ENCODE measurements at regions not wholly inside any gene's neighbourhood (a gene's known extent, or its start where the extent isn't known, plus 50 kb on each side); places are given as distances from the start of the nearest gene placed in this dataset.
"Not testable (repeated sequence)": the region's sequence is repeated elsewhere in the genome, so short reads cannot be mapped to it uniquely, and the experiment has no call there.

DNA sequence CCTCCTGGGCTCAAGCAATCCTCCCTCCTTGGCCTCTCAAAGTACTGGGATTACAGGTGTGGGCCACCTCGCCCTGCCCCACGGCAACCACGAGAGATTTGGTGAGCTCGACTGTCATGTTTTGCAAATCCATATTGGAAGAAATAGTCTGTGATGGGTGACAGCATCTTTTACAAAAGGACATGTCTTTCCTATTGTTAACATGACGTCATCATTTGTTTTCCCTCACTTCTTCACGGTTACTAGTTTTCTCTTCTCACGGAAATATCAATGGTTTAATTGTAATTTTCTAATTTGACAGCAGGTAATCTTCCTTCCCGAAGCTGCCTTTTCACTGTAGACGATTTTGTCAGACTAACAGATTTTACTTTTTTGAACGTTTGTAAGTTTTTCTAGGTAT is 110.8 kb upstream of the GREM2 start:
- Mint-ChIP-seq H3K4me1 (ENCODE audit: low read depth) (no peaks in the 10 kb centered on the region), H3K27ac (no peak overlapping the region), H3K4me3 (no peak overlapping the region), H3K27me3 (ENCODE audit: low read depth) (no peaks in the 10 kb centered on the region), H3K9me3 (ENCODE audit: insufficient read depth) (no peaks in the 10 kb centered on the region), H3K36me3 (ENCODE audit: low read depth) (no peaks in the 10 kb centered on the region)
- CTCF ChIA-PET, result no interaction called here
- POLR2A ChIA-PET, result no interaction called here
- no peak for ATAC-seq
- no peak for DNase-seq

DNA sequence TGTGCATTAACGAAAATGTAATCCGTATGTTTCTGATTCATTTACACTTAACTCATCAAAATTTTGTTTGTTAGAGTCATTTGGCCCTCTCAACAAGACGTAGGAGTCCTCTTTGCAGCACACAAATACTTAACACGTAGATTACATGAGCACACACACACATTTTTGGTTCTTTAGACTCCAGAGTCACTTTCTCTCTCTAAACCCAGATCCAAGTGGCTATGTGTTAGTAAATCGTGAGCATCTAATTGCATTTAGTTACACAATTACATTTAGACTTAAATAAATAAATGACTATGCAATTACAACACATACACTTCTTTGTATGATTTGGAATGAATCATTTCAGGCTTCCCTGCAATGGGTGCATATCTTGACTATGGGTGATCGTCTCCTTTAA is 109.0 kb upstream of the GREM2 start:
- Mint-ChIP-seq H3K4me3 (no peak overlapping the region), H3K27me3 (ENCODE audit: low read depth) (no peaks in the 10 kb centered on the region), H3K9me3 (ENCODE audit: insufficient read depth) (no peaks in the 10 kb centered on the region), H3K36me3 (ENCODE audit: low read depth) (no peaks in the 10 kb centered on the region), H3K27ac (no peak overlapping the region), H3K4me1 (ENCODE audit: low read depth) (no peaks in the 10 kb centered on the region)
- POLR2A ChIA-PET, result no interaction called here
- ATAC-seq, result no peak
- DNase-seq, result no peak
- CTCF ChIA-PET, result no interaction called here

DNA sequence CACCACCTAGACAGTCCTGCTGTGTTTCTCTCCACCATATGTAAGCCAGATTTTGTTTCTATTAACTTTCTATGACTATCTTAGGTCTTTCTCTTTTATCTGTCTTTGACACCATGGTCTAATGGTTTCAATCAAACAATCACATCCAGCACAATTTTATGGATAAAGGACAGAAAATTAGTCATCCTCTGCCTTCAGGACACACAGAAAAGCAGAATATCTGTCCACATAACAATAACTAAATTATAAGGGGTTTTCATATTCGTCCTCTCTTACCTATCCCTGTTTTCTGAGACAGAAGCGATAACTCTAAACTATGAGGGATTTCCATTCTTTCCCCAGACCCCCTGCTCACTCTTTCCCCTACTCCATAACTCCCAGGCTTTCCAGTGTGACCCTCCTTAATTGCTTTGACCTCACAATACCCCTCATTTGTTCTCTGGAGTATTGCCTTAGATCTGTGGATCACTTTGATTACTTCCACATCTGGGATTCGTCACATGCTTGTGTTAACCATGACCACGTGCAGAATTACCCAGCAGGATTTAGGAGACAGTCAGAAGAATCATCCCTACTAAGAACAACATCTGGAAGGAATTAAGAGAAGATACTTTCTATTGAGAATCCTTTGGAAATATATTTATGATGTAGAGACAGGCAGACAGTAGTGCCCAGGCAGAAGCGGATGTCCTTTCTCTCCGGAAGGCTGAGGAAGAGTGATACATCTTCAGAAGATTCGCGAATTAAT is 108.2 kb upstream of the GREM2 start:
- Mint-ChIP-seq H3K36me3 (ENCODE audit: low read depth) (no peaks in the 10 kb centered on the region), H3K9me3 (ENCODE audit: insufficient read depth) (no peaks in the 10 kb centered on the region), H3K4me1 (ENCODE audit: low read depth) (no peaks in the 10 kb centered on the region), H3K27ac (no peak overlapping the region), H3K4me3 (no peak overlapping the region), H3K27me3 (ENCODE audit: low read depth) (no peaks in the 10 kb centered on the region)
- ChIA-PET CTCF (no interaction called here), POLR2A (no interaction called here)
- ATAC-seq, result no peak
- no peak for DNase-seq

GRCh38 chr1:240716538-240716937 is 104.6 kb upstream of the GREM2 start:
- H3K36me3 Mint-ChIP-seq (ENCODE audit: low read depth); H3K27me3 Mint-ChIP-seq (ENCODE audit: low read depth); DNase-seq; H3K9me3 Mint-ChIP-seq (ENCODE audit: insufficient read depth); H3K4me1 Mint-ChIP-seq (ENCODE audit: low read depth); CTCF ChIA-PET; H3K27ac Mint-ChIP-seq; POLR2A ChIA-PET; ATAC-seq; H3K4me3 Mint-ChIP-seq: not testable (repeated sequence)

DNA sequence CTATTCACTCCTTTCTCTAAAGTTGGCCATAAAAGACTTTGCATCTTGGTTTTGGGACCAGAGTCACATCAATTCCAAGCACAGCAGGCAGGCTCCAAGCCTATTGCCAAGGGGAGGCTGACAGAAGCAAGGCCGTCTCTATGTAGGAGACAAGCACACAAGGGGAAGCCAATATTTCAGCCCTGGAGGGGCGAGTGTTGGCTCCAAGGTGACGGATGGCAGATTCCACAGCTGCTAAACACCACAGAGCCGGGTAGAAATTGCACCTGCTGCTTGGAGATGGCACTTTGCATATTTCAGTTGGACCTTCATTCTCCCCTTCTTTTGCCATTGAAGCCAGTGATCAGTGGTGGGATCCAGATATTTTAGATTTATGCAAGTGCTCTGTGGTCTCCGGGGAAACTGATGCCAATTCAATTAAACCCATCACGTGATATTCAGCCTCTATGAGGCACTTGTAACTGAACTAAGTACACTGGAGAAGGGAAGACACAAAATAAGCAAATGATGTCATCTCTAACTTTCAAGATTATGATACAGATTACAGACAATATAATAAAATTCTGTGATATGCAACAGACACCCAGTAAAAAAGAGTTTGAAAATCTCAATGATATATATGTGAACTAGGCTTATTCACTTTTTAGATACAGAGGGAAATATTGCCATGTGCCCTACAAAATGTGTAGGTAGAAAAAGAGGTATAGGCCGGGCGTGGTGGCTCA is 102.8 kb upstream of the GREM2 start:
- no peak overlapping the region for H3K4me3 Mint-ChIP-seq
- H3K27ac Mint-ChIP-seq, result no peak overlapping the region
- ATAC-seq (no peak), DNase-seq (no peak)
- CTCF ChIA-PET, result no interaction called here
- H3K36me3 Mint-ChIP-seq (ENCODE audit: low read depth), result no peaks in the 10 kb centered on the region
- H3K4me1 Mint-ChIP-seq (ENCODE audit: low read depth), result no peaks in the 10 kb centered on the region
- H3K9me3 Mint-ChIP-seq (ENCODE audit: insufficient read depth), result no peaks in the 10 kb centered on the region
- POLR2A ChIA-PET, result no interaction called here
- H3K27me3 Mint-ChIP-seq (ENCODE audit: low read depth), result no peaks in the 10 kb centered on the region

DNA sequence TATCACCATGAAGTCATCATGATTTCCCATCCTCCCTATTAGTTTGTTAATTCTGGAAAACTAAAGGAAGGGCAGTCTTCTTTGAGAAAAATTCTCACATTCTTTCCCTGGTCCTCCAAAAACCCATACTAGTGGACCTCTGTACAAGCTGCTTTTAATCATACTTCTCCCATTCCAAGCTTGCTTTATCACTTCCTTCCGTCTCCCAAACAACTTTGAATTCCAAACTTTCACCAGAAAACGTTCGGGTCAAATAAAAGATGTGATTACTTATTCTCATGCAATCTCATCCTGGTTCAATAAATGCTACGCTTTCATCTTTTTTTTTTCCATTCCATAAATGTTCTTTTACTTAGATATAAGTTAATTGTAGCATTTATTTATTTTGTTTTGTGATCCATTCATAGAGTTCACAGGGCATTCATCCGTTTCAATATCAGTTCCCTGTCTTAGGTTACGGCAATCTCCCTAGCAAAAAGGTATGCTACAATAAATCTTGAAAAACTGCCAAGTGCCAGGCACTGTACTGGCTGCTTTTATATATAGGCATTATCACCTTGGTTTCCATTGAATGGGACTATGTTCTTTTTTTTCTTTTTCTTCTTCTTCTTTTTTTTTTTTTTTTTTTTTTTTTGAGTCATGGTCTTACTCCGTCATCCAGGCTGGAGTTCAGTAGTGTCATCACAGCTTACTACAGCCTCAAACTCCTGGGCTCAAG is 100.2 kb upstream of the GREM2 start:
- H3K9me3 Mint-ChIP-seq (ENCODE audit: insufficient read depth), result no peaks in the 10 kb centered on the region
- ChIA-PET CTCF (no interaction called here), POLR2A (no interaction called here)
- H3K4me3 Mint-ChIP-seq, result no peak overlapping the region
- H3K27me3 Mint-ChIP-seq (ENCODE audit: low read depth), result no peaks in the 10 kb centered on the region
- ATAC-seq, result no peak
- DNase-seq, result no peak
- H3K4me1 Mint-ChIP-seq (ENCODE audit: low read depth), result no peaks in the 10 kb centered on the region
- H3K27ac Mint-ChIP-seq, result no peak overlapping the region
- no peaks in the 10 kb centered on the region for H3K36me3 Mint-ChIP-seq (ENCODE audit: low read depth)

- peak overlapping the region; percentile 11 for H3K27ac Mint-ChIP-seq
- POLR2A ChIA-PET, result no interaction called here
- H3K4me3 Mint-ChIP-seq, result no peak overlapping the region
- no peak for ATAC-seq
- H3K36me3 Mint-ChIP-seq (ENCODE audit: low read depth), result no peaks in the 10 kb centered on the region
- no peaks in the 10 kb centered on the region for H3K9me3 Mint-ChIP-seq (ENCODE audit: insufficient read depth)
- no peak for DNase-seq
- CTCF ChIA-PET, result no interaction called here
- no peaks in the 10 kb centered on the region for H3K4me1 Mint-ChIP-seq (ENCODE audit: low read depth)
- H3K27me3 Mint-ChIP-seq (ENCODE audit: low read depth), result no peaks in the 10 kb centered on the region
Observed at GRCh38 chr1:240711020-240711419, 99.1 kb upstream of the GREM2 start.

- Mint-ChIP-seq H3K4me1 (ENCODE audit: low read depth) (no peaks in the 10 kb centered on the region), H3K9me3 (ENCODE audit: insufficient read depth) (no peaks in the 10 kb centered on the region), H3K36me3 (ENCODE audit: low read depth) (no peaks in the 10 kb centered on the region), H3K27ac (no peak overlapping the region), H3K27me3 (ENCODE audit: low read depth) (no peaks in the 10 kb centered on the region), H3K4me3 (no peak overlapping the region)
- ChIA-PET CTCF (no interaction called here), POLR2A (no interaction called here)
- ATAC-seq, result no peak
- DNase-seq, result no peak
Observed at GRCh38 chr1:240709676-240710075, 97.7 kb upstream of the GREM2 start.

DNA sequence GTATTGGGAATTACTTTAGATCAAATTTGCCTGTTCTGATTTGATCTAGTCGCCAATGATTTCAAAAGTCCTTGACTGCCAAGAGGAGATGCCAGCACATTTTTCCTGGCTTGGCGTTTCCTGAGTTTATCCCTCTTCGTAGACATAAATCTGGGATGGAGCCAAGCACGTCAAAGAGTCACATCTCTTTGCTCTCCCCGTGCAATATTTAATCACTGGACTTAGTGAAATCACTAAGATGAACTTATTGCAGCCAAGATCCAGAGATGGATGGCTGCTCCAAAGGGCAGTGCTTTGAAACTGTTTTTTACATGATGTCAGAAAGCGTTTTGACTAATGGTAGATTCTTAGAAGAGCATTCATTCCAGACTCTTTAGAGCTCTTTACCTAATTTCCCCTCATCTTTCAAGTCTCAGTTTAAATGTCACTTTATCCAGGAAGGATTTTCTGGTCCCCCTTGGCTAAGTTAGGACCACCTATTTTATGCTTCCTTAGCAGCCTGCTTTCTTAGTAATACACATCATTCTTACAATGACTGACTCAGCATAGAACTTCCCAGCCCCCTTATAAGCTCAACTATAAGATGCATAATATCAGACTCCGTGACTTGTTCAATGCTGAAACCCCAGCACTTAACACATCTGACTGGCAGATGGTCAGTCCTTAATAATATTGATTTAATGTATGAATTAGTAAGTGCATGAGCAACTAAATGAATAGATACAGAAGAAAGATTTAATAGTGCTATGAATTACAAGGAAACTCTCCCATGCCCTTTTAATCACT is 94.4 kb upstream of the GREM2 start:
- Mint-ChIP-seq H3K27me3 (ENCODE audit: low read depth) (no peaks in the 10 kb centered on the region), H3K36me3 (ENCODE audit: low read depth) (no peaks in the 10 kb centered on the region), H3K4me3 (no peak overlapping the region), H3K4me1 (ENCODE audit: low read depth) (no peaks in the 10 kb centered on the region), H3K27ac (no peak overlapping the region), H3K9me3 (ENCODE audit: insufficient read depth) (no peaks in the 10 kb centered on the region)
- DNase-seq (no peak), ATAC-seq (no peak)
- ChIA-PET CTCF (no interaction called here), POLR2A (no interaction called here)

DNA sequence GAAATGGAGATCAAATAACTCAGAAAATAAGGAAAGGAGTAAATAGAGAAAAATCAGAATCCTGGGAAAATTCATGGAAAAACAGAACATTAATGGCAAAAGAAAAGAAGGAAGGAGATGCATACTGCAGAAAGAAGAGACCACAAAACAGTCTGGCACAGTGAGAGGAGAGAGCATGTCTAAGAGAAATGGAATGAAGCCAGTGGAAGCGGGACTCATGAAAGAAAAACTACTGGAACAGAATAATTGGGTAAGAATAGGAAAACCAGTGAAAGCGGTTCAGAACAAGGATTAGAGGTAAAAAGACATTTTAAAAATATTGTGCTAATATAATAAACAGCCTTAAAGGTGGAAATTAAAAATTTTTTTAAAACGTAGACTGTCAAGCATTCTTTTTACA is 93.6 kb upstream of the GREM2 start:
- Mint-ChIP-seq H3K9me3 (ENCODE audit: insufficient read depth) (no peaks in the 10 kb centered on the region), H3K36me3 (ENCODE audit: low read depth) (no peaks in the 10 kb centered on the region), H3K4me1 (ENCODE audit: low read depth) (no peaks in the 10 kb centered on the region), H3K27me3 (ENCODE audit: low read depth) (no peaks in the 10 kb centered on the region), H3K4me3 (no peak overlapping the region), H3K27ac (no peak overlapping the region)
- DNase-seq (no peak), ATAC-seq (no peak)
- ChIA-PET POLR2A (no interaction called here), CTCF (no interaction called here)

GRCh38 chr1:240701412-240701811 is 89.5 kb upstream of the GREM2 start:
- CTCF ChIA-PET, result no interaction called here
- H3K36me3 Mint-ChIP-seq (ENCODE audit: low read depth), result no peaks in the 10 kb centered on the region

DNA sequence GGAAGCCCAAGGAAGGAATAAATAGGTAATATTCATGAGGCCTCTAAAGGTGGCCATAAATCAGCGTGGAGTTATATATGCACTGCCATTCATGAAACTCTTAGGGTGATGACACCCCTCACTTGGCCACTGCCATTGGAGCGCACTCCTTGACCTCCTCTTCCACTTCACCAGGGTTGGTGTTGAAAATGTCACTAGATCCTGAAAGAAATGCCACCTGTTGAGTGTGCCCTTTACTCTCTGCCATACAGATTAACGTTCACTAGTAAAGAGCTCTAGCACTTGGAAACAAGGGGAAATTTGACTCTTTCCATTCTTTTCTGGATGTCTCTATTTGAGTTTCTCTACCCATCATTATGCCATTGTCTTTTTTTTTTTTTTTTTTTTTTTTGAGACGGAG is 83.5 kb upstream of the GREM2 start:
- Mint-ChIP-seq H3K27ac (no peak overlapping the region), H3K9me3 (ENCODE audit: insufficient read depth) (no peaks in the 10 kb centered on the region), H3K4me1 (ENCODE audit: low read depth) (no peaks in the 10 kb centered on the region), H3K4me3 (no peak overlapping the region), H3K36me3 (ENCODE audit: low read depth) (no peaks in the 10 kb centered on the region), H3K27me3 (ENCODE audit: low read depth) (no peaks in the 10 kb centered on the region)
- DNase-seq, result no peak
- ChIA-PET CTCF (no interaction called here), POLR2A (no interaction called here)
- ATAC-seq, result no peak

More at GRCh38 chr1:240701412-240701811, 89.5 kb upstream of the GREM2 start:
- Mint-ChIP-seq H3K4me3 (no peak overlapping the region), H3K9me3 (ENCODE audit: insufficient read depth) (no peaks in the 10 kb centered on the region), H3K27ac (no peak overlapping the region), H3K27me3 (ENCODE audit: low read depth) (no peaks in the 10 kb centered on the region), H3K4me1 (ENCODE audit: low read depth) (no peaks in the 10 kb centered on the region)
- ATAC-seq (no peak), DNase-seq (no peak)
- POLR2A ChIA-PET, result no interaction called here

Data from activated CD8-positive, alpha-beta T cell treated with anti-CD3 and anti-CD28 coated beads, Interleukin-2, amount 10 ng/mL, durations not matched to agents 7 days and 5 days (primary cell).